WTC11 (cell line): ENCODE measurements at regions not wholly inside any gene's neighbourhood (a gene's known extent, or its start where the extent isn't known, plus 50 kb on each side); places are given as distances from the start of the nearest gene placed in this dataset.

Source experiments
- ATAC-seq: fragments of 200-7000 bp; cut with Tn5 transposase; 2 replicates; pipeline ENCODE4 v1.10.0; 2021; ENCODE audit warnings: mild to moderate bottlenecking, moderate library complexity
- CTCF ChIA-PET: fragments of 300-600 bp; sonication (Branson Sonifier 250); formaldehyde crosslinking; loops from one replicate; lab custom pipeline; 2021; ENCODE audit warnings: antibody characterized with exemption; lab: Charles Lee
- POLR2A ChIA-PET: fragments of 350-600 bp; sonication (Branson Sonifier 250); formaldehyde crosslinking; loops from one replicate; lab custom pipeline; 2021; ENCODE audit warnings: antibody characterized with exemption; lab: Charles Lee
- DNase-seq: peaks from one replicate; pipeline ENCODE4 v3.0.0; 2021; ENCODE audit warnings: low spot score
- H3K27ac Mint-ChIP-seq: 2 replicates; pipeline ENCODE4 v1.8.0; 2021; ENCODE audit warnings: mixed read lengths
- H3K27me3 Mint-ChIP-seq: 2 replicates; pipeline ENCODE4 v1.8.0; 2021; ENCODE audit warnings: low read depth, mild to moderate bottlenecking, moderate library complexity, mixed read lengths
- H3K36me3 Mint-ChIP-seq: 2 replicates; pipeline ENCODE4 v1.8.0; 2021; ENCODE audit warnings: mixed read lengths
- H3K4me1 Mint-ChIP-seq: 2 replicates; pipeline ENCODE4 v1.8.0; 2022; ENCODE audit warnings: mixed read lengths
- H3K4me3 Mint-ChIP-seq: 2 replicates; pipeline ENCODE4 v1.8.0; 2021; ENCODE audit warnings: mild to moderate bottlenecking, moderate library complexity, mixed read lengths
- H3K9me3 Mint-ChIP-seq: 2 replicates; pipeline ENCODE4 v1.8.0; 2021; ENCODE audit warnings: mixed read lengths
- FOXJ3 ChIP-seq: sonication (generic); formaldehyde crosslinking; IDR thresholded peaks from 2 replicates; pipeline ENCODE4 v1.9.0; 2021; ENCODE audit warnings: missing genetic modification reagents, mild to moderate bottlenecking, borderline replicate concordance
- FOXP1 ChIP-seq: sonication (generic); formaldehyde crosslinking; IDR thresholded peaks from 2 replicates; pipeline ENCODE4 v1.8.0; 2022; ENCODE audit warnings: missing genetic modification reagents, mild to moderate bottlenecking, moderate library complexity, borderline replicate concordance
- GABPB1 ChIP-seq: sonication (generic); formaldehyde crosslinking; IDR thresholded peaks from 2 replicates; pipeline ENCODE4 v1.8.1; 2023; ENCODE audit warnings: mild to moderate bottlenecking, missing genetic modification reagents
- GTF2I ChIP-seq: fragments of 250-450 bp; sonication (Bioruptor Pico); conservative IDR thresholded peaks from 2 replicates; pipeline ENCODE4 v1.4.0; 2021; ENCODE audit warnings: mild to moderate bottlenecking
- HMGXB4 ChIP-seq: sonication (generic); formaldehyde crosslinking; IDR thresholded peaks from 2 replicates; pipeline ENCODE4 v1.8.1; 2023; ENCODE audit warnings: mild to moderate bottlenecking, moderate library complexity, missing genetic modification reagents
- IRF2 ChIP-seq: sonication (generic); formaldehyde crosslinking; IDR thresholded peaks from 2 replicates; pipeline ENCODE4 v1.8.0; 2022; ENCODE audit warnings: low read depth, missing genetic modification reagents, borderline replicate concordance
- JUN ChIP-seq: sonication (generic); formaldehyde crosslinking; IDR thresholded peaks from 2 replicates; pipeline ENCODE4 v1.8.0; 2023; ENCODE audit warnings: mild to moderate bottlenecking, missing genetic modification reagents
- MAX ChIP-seq: sonication (generic); formaldehyde crosslinking; IDR thresholded peaks from 2 replicates; pipeline ENCODE4 v1.8.0; 2022; ENCODE audit warnings: mild to moderate bottlenecking, missing genetic modification reagents
- NFATC4 ChIP-seq: fragments of 250-450 bp; sonication (Bioruptor Pico); IDR thresholded peaks from 2 replicates; pipeline ENCODE4 v1.9.0; 2021; ENCODE audit warnings: mild to moderate bottlenecking
- NR2C2 ChIP-seq: sonication (generic); formaldehyde crosslinking; IDR thresholded peaks from 2 replicates; pipeline ENCODE4 v1.8.0; 2022; ENCODE audit warnings: mild to moderate bottlenecking, missing genetic modification reagents
- PRDM15 ChIP-seq: sonication (generic); formaldehyde crosslinking; IDR thresholded peaks from 2 replicates; pipeline ENCODE4 v1.8.0; 2022; ENCODE audit warnings: missing genetic modification reagents
- PRRX2 ChIP-seq: fragments of 250-450 bp; sonication (Bioruptor Pico); IDR thresholded peaks from 2 replicates; pipeline ENCODE4 v1.8.0; 2021; ENCODE audit warnings: mild to moderate bottlenecking
- SMAD4 ChIP-seq: sonication (generic); formaldehyde crosslinking; IDR thresholded peaks from 2 replicates; pipeline ENCODE4 v1.8.0; 2022; ENCODE audit warnings: mild to moderate bottlenecking, missing genetic modification reagents
- ZNF232 ChIP-seq: sonication (generic); formaldehyde crosslinking; IDR thresholded peaks from 2 replicates; pipeline ENCODE4 v1.8.0; 2022; ENCODE audit warnings: mild to moderate bottlenecking, missing genetic modification reagents
- ZNF263 ChIP-seq: sonication (generic); formaldehyde crosslinking; IDR thresholded peaks from 2 replicates; pipeline ENCODE4 v1.8.1; 2022; ENCODE audit warnings: low read depth, mild to moderate bottlenecking, moderate library complexity, missing genetic modification reagents
- ZNF416 ChIP-seq: fragments of 250-450 bp; sonication (Bioruptor Pico); IDR thresholded peaks from 2 replicates; pipeline ENCODE4 v1.9.0; 2021; ENCODE audit warnings: mild to moderate bottlenecking, inconsistent platforms
- ZNF671 ChIP-seq: fragments of 250-450 bp; sonication (Bioruptor Pico); IDR thresholded peaks from 2 replicates; pipeline ENCODE4 v1.8.0; 2021; ENCODE audit warnings: mild to moderate bottlenecking
- TF ChIP-seq, protein P1 (sequence below): sonication (generic); formaldehyde crosslinking; IDR thresholded peaks from 2 replicates; pipeline ENCODE4 v1.8.1; 2022; ENCODE audit warnings: mild to moderate bottlenecking, missing genetic modification reagents, moderate library complexity, borderline replicate concordance
- TF ChIP-seq, protein P2 (sequence below): sonication (generic); formaldehyde crosslinking; IDR thresholded peaks from 2 replicates; pipeline ENCODE4 v1.8.0; 2022; ENCODE audit warnings: mild to moderate bottlenecking, missing genetic modification reagents

DNA sequence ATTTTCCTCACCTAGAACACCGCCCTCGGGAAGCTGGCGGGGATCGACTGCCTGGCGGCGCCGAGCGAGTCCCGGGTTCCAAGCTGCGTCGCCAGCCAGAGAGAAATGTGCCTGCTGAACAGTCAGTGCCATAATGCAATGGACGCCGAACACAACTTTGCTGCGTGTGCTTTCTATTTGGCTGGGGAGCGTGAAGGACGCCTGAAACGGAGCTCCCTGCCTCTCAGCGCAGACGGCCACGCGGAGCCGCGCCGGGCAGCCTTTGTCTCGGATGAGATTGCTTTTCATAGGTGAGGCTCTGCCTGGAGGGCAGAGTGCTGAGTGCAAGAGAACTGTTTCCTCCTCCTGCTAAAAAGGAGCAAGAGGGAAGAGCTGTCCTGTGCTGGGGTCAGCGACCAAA lies 107.7 kb upstream of the BCOR start:
- Mint-ChIP-seq H3K4me1 (peaks cover 10% of the 10 kb centered on the region; the same call in 1 of the 2 replicates), H3K9me3 (no peaks in the 10 kb centered on the region), H3K4me3 (no peak overlapping the region), H3K27me3 (peaks cover 3% of the 10 kb centered on the region; the same call in 1 of the 2 replicates), H3K36me3 (no peaks in the 10 kb centered on the region), H3K27ac (no peak overlapping the region)
- TF ChIP-seq, protein P1, sequence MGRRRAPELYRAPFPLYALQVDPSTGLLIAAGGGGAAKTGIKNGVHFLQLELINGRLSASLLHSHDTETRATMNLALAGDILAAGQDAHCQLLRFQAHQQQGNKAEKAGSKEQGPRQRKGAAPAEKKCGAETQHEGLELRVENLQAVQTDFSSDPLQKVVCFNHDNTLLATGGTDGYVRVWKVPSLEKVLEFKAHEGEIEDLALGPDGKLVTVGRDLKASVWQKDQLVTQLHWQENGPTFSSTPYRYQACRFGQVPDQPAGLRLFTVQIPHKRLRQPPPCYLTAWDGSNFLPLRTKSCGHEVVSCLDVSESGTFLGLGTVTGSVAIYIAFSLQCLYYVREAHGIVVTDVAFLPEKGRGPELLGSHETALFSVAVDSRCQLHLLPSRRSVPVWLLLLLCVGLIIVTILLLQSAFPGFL (CRISPR knock-in tag) = no peak
- TF ChIP-seq ZNF671 (CRISPR knock-in tag) (no peak), PRRX2 (CRISPR knock-in tag) (no peak), PRDM15 (CRISPR knock-in tag) (no peak), NR2C2 (no peak), IRF2 (no peak), JUN (CRISPR knock-in tag) (no peak)
- DNase-seq (peak; percentile 10), ATAC-seq (no peak)
- POLR2A ChIA-PET = no interaction called here
- CTCF ChIA-PET = no interaction called here

DNA sequence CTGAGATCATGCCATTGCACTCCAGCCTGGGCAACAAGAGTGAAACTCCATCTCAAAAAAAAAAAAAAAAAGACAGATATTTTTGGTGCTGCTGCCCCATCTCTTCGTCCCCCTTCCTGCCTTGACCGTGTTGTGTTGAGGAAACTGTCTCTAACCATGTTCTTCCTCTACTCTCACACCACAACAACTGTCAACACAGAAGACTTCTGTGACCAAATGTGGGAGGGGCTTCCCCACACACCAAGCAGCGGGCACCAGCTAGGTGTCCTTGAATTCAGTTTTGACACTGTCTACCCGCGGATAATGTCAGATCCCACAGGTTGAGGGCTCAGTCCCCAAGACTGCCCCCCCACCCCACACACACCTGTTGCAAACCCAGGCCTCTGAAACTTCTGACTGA lies 104.7 kb upstream of the BCOR start:
- no peak overlapping the region for H3K27ac Mint-ChIP-seq
- no peak overlapping the region for H3K4me3 Mint-ChIP-seq
- TF ChIP-seq PRDM15 (CRISPR knock-in tag) (no peak), ZNF232 (CRISPR knock-in tag) (no peak), MAX (no peak), GTF2I (CRISPR knock-in tag) (no peak), NFATC4 (CRISPR knock-in tag) (no peak), FOXJ3 (CRISPR knock-in tag) (no peak), GABPB1 (CRISPR knock-in tag) (no peak), SMAD4 (CRISPR knock-in tag) (no peak), FOXP1 (CRISPR knock-in tag) (no peak), ZNF416 (CRISPR knock-in tag) (no peak), HMGXB4 (no peak), ZNF263 (no peak)
- TF ChIP-seq, protein P2, sequence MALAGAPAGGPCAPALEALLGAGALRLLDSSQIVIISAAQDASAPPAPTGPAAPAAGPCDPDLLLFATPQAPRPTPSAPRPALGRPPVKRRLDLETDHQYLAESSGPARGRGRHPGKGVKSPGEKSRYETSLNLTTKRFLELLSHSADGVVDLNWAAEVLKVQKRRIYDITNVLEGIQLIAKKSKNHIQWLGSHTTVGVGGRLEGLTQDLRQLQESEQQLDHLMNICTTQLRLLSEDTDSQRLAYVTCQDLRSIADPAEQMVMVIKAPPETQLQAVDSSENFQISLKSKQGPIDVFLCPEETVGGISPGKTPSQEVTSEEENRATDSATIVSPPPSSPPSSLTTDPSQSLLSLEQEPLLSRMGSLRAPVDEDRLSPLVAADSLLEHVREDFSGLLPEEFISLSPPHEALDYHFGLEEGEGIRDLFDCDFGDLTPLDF (CRISPR knock-in tag) = no peak
- ChIA-PET CTCF (no interaction called here), POLR2A (no interaction called here)
- H3K4me1 Mint-ChIP-seq = peaks cover 10% of the 10 kb centered on the region; the same call in 1 of the 2 replicates
- H3K36me3 Mint-ChIP-seq = no peaks in the 10 kb centered on the region
- H3K27me3 Mint-ChIP-seq = peaks cover 3% of the 10 kb centered on the region; the same call in 1 of the 2 replicates
- H3K9me3 Mint-ChIP-seq = no peaks in the 10 kb centered on the region
- ATAC-seq = no peak
- DNase-seq = no peak
